ENCODE measurements at regions not wholly inside any gene's neighbourhood (a gene's known extent, or its start where the extent isn't known, plus 50 kb on each side); places are given as distances from the start of the nearest gene placed in this dataset.

GRCh38 chr10:118838364-118838763, 83.6 kb upstream of the CACUL1 start:
- Histone ChIP-seq H3K36me3 (ENCODE audit: control insufficient read depth, insufficient read depth, low read length) (no peaks in the 10 kb centered on the region), H3K4me3 (ENCODE audit: low read depth, low read length) (no peak overlapping the region), H3K27me3 (ENCODE audit: control insufficient read depth, insufficient read depth, low read length) (no peaks in the 10 kb centered on the region)
- CTCF ChIA-PET = no interaction called here
- POLR2A ChIA-PET = no interaction called here
- TF ChIP-seq CTCF (IDR thresholded peaks at IDR 0.05; ENCODE audit: insufficient read depth, low read depth, low read length) = no peak
- no peak for DNase-seq (ENCODE audit: low read depth)

GRCh38 chr10:118839348-118839747, 84.6 kb upstream of the CACUL1 start:
- TF ChIP-seq CTCF (IDR thresholded peaks at IDR 0.05; ENCODE audit: insufficient read depth, low read depth, low read length) = no peak
- ChIA-PET CTCF (no interaction called here), POLR2A (no interaction called here)
- no peak for DNase-seq (ENCODE audit: low read depth)
- H3K36me3 ChIP-seq (ENCODE audit: control insufficient read depth, insufficient read depth, low read length) = no peaks in the 10 kb centered on the region
- no peaks in the 10 kb centered on the region for H3K27me3 ChIP-seq (ENCODE audit: control insufficient read depth, insufficient read depth, low read length)
- no peak overlapping the region for H3K4me3 ChIP-seq (ENCODE audit: low read depth, low read length)

- no peak for DNase-seq (ENCODE audit: low read depth)
- ChIA-PET CTCF (no interaction called here), POLR2A (no interaction called here)
- no peak for TF ChIP-seq CTCF (IDR thresholded peaks at IDR 0.05; ENCODE audit: insufficient read depth, low read depth, low read length)
- no peaks in the 10 kb centered on the region for H3K36me3 ChIP-seq (ENCODE audit: control insufficient read depth, insufficient read depth, low read length)
- H3K4me3 ChIP-seq (ENCODE audit: low read depth, low read length) = no peak overlapping the region
- no peaks in the 10 kb centered on the region for H3K27me3 ChIP-seq (ENCODE audit: control insufficient read depth, insufficient read depth, low read length)
These were observed 85.5 kb upstream of the CACUL1 start for GRCh38 chr10:118840071-118840775.

- H3K27me3 ChIP-seq (ENCODE audit: control insufficient read depth, insufficient read depth, low read length) = no peaks in the 10 kb centered on the region; the same call in 1 of the 2 replicates
- no peak for TF ChIP-seq CTCF (IDR thresholded peaks at IDR 0.05; ENCODE audit: insufficient read depth, low read depth, low read length)
- DNase-seq (ENCODE audit: low read depth) = no peak
- H3K4me3 ChIP-seq (ENCODE audit: low read depth, low read length) = no peak overlapping the region
- ChIA-PET POLR2A (no interaction called here), CTCF (no interaction called here)
- no peaks in the 10 kb centered on the region for H3K36me3 ChIP-seq (ENCODE audit: control insufficient read depth, insufficient read depth, low read length)
These were observed 86.2 kb upstream of the CACUL1 start for GRCh38 chr10:118840776-118841468.

- ChIA-PET POLR2A (no interaction called here), CTCF (no interaction called here)
- Histone ChIP-seq H3K36me3 (ENCODE audit: control insufficient read depth, insufficient read depth, low read length) (no peaks in the 10 kb centered on the region), H3K27me3 (ENCODE audit: control insufficient read depth, insufficient read depth, low read length) (peaks cover 3% of the 10 kb centered on the region; the same call in 1 of the 2 replicates), H3K4me3 (ENCODE audit: low read depth, low read length) (no peak overlapping the region)
- no peak for TF ChIP-seq CTCF (IDR thresholded peaks at IDR 0.05; ENCODE audit: insufficient read depth, low read depth, low read length)
- DNase-seq (ENCODE audit: low read depth) = no peak
These were observed 87.3 kb upstream of the CACUL1 start for GRCh38 chr10:118841881-118842605.

Measured in BJ (cell line).